H9 (cell line): ENCODE measurements at regions not wholly inside any gene's neighbourhood (a gene's known extent, or its start where the extent isn't known, plus 50 kb on each side); places are given as distances from the start of the nearest gene placed in this dataset.

ENCODE experiments used
- DNase-seq: peaks from one replicate; pipeline ENCODE4 v3.0.0-alpha.2; 2017
- H2AFZ ChIP-seq: one replicate; pipeline ENCODE4 v1.6.1; 2013; ENCODE audit warnings: mild to moderate bottlenecking, low read length, control low read depth, moderate library complexity
- H2AK5ac ChIP-seq: 2 replicates; pipeline ENCODE4 v1.6.1; 2013; ENCODE audit warnings: low read length, control low read depth, mixed read lengths; ENCODE audit not compliant: insufficient read length
- H2BK120ac ChIP-seq: one replicate; pipeline ENCODE4 v1.6.1; 2013; ENCODE audit warnings: low read depth, mild to moderate bottlenecking, low read length, control low read depth, inconsistent platforms; ENCODE audit not compliant: poor library complexity, severe bottlenecking
- H2BK12ac ChIP-seq: 2 replicates; pipeline ENCODE4 v1.6.1; 2013; ENCODE audit warnings: low read length, control low read depth, mixed read lengths, low read depth; ENCODE audit not compliant: insufficient read length
- H2BK15ac ChIP-seq: 2 replicates; pipeline ENCODE4 v1.6.1; 2013; ENCODE audit warnings: low read depth, low read length, control low read depth
- H2BK20ac ChIP-seq: one replicate; pipeline ENCODE4 v1.6.1; 2013; ENCODE audit warnings: low read depth, mild to moderate bottlenecking, low read length, control low read depth, inconsistent platforms; ENCODE audit not compliant: poor library complexity, severe bottlenecking
- H2BK5ac ChIP-seq: 2 replicates; pipeline ENCODE4 v1.6.1; 2013; ENCODE audit warnings: low read length, control low read depth, mixed read lengths; ENCODE audit not compliant: insufficient read length
- H3K14ac ChIP-seq: 2 replicates; pipeline ENCODE4 v1.6.1; 2013; ENCODE audit warnings: low read length, control low read depth; ENCODE audit not compliant: insufficient read depth
- H3K18ac ChIP-seq: 2 replicates; pipeline ENCODE4 v1.6.1; 2013; ENCODE audit warnings: low read depth, mild to moderate bottlenecking, mixed read lengths, low read length, control low read depth; ENCODE audit not compliant: insufficient read length
- H3K23ac ChIP-seq: 2 replicates; pipeline ENCODE4 v1.6.1; 2013; ENCODE audit warnings: low read length, control low read depth, mixed read lengths, low read depth; ENCODE audit not compliant: insufficient read length
- H3K23me2 ChIP-seq: 2 replicates; pipeline ENCODE4 v1.6.1; 2013; ENCODE audit warnings: low read depth, mild to moderate bottlenecking, mixed read lengths, low read length, control low read depth; ENCODE audit not compliant: insufficient read length, poor library complexity, severe bottlenecking
- H3K27ac ChIP-seq: 2 replicates; pipeline ENCODE4 v1.5.1; 2013; ENCODE audit warnings: low read length, control low read depth, mixed read lengths, low read depth; ENCODE audit not compliant: insufficient read length
- H3K27me3 ChIP-seq: 2 replicates; pipeline ENCODE4 v1.6.1; 2013; ENCODE audit warnings: low read length, control low read depth, inconsistent platforms; ENCODE audit not compliant: insufficient read depth
- H3K4ac ChIP-seq: 2 replicates; pipeline ENCODE4 v1.6.1; 2013; ENCODE audit warnings: low read depth, mild to moderate bottlenecking, control low read depth, inconsistent platforms, low read length, moderate library complexity
- H3K4me1 ChIP-seq: 2 replicates; pipeline ENCODE4 v1.6.1; 2013; ENCODE audit warnings: low read length, control low read depth, inconsistent platforms; ENCODE audit not compliant: insufficient read depth
- H3K4me2 ChIP-seq: 2 replicates; pipeline ENCODE4 v1.6.1; 2013; ENCODE audit warnings: low read length, control low read depth, mixed read lengths; ENCODE audit not compliant: insufficient read length, insufficient read depth
- H3K56ac ChIP-seq: 2 replicates; pipeline ENCODE4 v1.6.1; 2013; ENCODE audit warnings: low read depth, mild to moderate bottlenecking, mixed read lengths, low read length, control low read depth; ENCODE audit not compliant: insufficient read length
- H3K79me1 ChIP-seq: 2 replicates; pipeline ENCODE4 v1.6.1; 2013; ENCODE audit warnings: low read depth, mild to moderate bottlenecking, moderate library complexity, low read length, control low read depth, inconsistent platforms; ENCODE audit not compliant: insufficient read depth, poor library complexity, severe bottlenecking
- H3K79me2 ChIP-seq: 2 replicates; pipeline ENCODE4 v1.6.1; 2013; ENCODE audit warnings: low read length, control low read depth, inconsistent platforms; ENCODE audit not compliant: insufficient read depth
- H3K9ac ChIP-seq: 2 replicates; pipeline ENCODE4 v1.6.1; 2013; ENCODE audit warnings: low read length, control low read depth, mixed read lengths; ENCODE audit not compliant: insufficient read length; ENCODE audit errors: extremely low read depth
- H3K9me3 ChIP-seq: one replicate; pipeline ENCODE4 v1.6.1; 2013; ENCODE audit warnings: low read depth, low read length, inconsistent platforms; ENCODE audit not compliant: control insufficient read depth
- H3T11ph ChIP-seq: one replicate; pipeline ENCODE4 v1.6.1; 2013; ENCODE audit warnings: mild to moderate bottlenecking, low read length, control low read depth, inconsistent platforms
- H4K20me1 ChIP-seq: one replicate; pipeline ENCODE4 v1.6.1; 2013; ENCODE audit not compliant: control insufficient read depth, insufficient read length, insufficient read depth
- H4K5ac ChIP-seq: 2 replicates; pipeline ENCODE4 v1.6.1; 2013; ENCODE audit warnings: low read depth, mild to moderate bottlenecking, mixed read lengths, low read length, control low read depth; ENCODE audit not compliant: insufficient read length
- H4K8ac ChIP-seq: replicated peaks from 2 replicates; pipeline ENCODE4 v1.6.1; 2013; ENCODE audit warnings: low read length, control low read depth, mixed read lengths, low read depth; ENCODE audit not compliant: insufficient read length
- H4K91ac ChIP-seq: 2 replicates; pipeline ENCODE4 v1.6.1; 2013; ENCODE audit warnings: low read depth, mild to moderate bottlenecking, moderate library complexity, mixed read lengths, low read length, control low read depth; ENCODE audit not compliant: insufficient read length
- H3K27ac Mint-ChIP-seq, 3 experiments: 2 replicates in 2 of 3; 3 replicates in 1 of 3; pipeline ENCODE4 v1.8.0; 2020 to 2021; ENCODE audit warnings: mixed read lengths in 3 of 3, mild to moderate bottlenecking in 1 of 3, moderate library complexity in 1 of 3
- H3K27me3 Mint-ChIP-seq: 2 replicates; pipeline ENCODE4 v1.8.0; 2021; ENCODE audit warnings: low read depth, mild to moderate bottlenecking, moderate library complexity, mixed read lengths
- H3K36me3 Mint-ChIP-seq, 3 experiments: 2 replicates in 2 of 3; 3 replicates in 1 of 3; pipeline ENCODE4 v1.8.0; 2020 to 2021; ENCODE audit warnings: low read depth in 3 of 3, mixed read lengths in 3 of 3; ENCODE audit not compliant: insufficient read depth in 1 of 3
- H3K4me1 Mint-ChIP-seq, 2 experiments: 2 replicates each; pipeline ENCODE4 v1.8.0; 2020; ENCODE audit warnings: mixed read lengths in 2 of 2
- H3K4me3 Mint-ChIP-seq, 2 experiments: 2 replicates in 1 of 2; 3 replicates in 1 of 2; pipeline ENCODE4 v1.8.0; 2020 to 2021; ENCODE audit warnings: mild to moderate bottlenecking in 2 of 2, mixed read lengths in 2 of 2, moderate library complexity in 1 of 2
- H3K9me3 Mint-ChIP-seq, 2 experiments: 2 replicates in 1 of 2; 3 replicates in 1 of 2; pipeline ENCODE4 v1.8.0; 2020; ENCODE audit warnings: mild to moderate bottlenecking in 2 of 2, mixed read lengths in 2 of 2, moderate library complexity in 1 of 2
- WGBS: extraction: QIAGEN DNeasy Blood & Tissue Kit; methylation state at CpG from one replicate; pipeline ENCODE4 v1.1.7; 2013; ENCODE audit warnings: missing lambda C conversion rate, low lambda C conversion rate, mixed read lengths; ENCODE audit not compliant: insufficient read length; ENCODE audit errors: extremely low coverage; 5-methylcytosine and 5-hydroxymethylcytosine counted together
- TF ChIP-seq, protein P1 (sequence below): fragments of 200-600 bp; sonication (generic); conservative IDR thresholded peaks from 3 replicates; pipeline ENCODE4 v1.8.0; 2021; ENCODE audit warnings: antibody characterized with exemption, mild to moderate bottlenecking

DNA sequence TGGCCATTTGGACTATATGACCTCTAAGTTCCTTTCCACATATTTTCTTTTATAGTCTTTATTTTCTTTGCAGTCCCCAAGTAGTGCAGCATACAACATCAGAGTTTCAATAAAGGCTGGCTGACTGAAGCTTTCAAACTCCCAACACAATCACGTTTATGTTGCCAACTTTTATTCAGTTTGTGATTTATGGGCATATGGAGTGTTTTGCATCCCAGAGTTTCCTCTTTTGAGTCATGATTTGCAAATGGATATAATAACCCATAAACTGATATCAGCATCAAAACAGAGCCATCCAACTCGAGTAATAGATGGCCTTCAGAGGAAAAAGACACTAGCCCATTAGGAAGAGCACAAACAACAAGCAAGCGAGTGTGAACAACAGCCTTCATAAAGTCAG lies 414.0 kb downstream of the ELAVL2 start:
- Histone ChIP-seq H2AFZ (no peak overlapping the region), H4K20me1 (no peaks in the 10 kb centered on the region), H3K14ac (no peak overlapping the region), H2BK120ac (no peak overlapping the region), H2BK12ac (no peak overlapping the region), H3K4ac (no peak overlapping the region), H4K5ac (no peak overlapping the region), H2BK20ac (no peak overlapping the region), H3K4me1 (no peaks in the 10 kb centered on the region), H3K9me3 (no peaks in the 10 kb centered on the region), H2BK15ac (no peak overlapping the region), H2BK5ac (no peak overlapping the region), H3K23ac (no peak overlapping the region), H4K8ac (no peak overlapping the region), H3K4me2 (no peak overlapping the region), H3K27ac (no peak overlapping the region), H3K23me2 (no peaks in the 10 kb centered on the region), H3K79me2 (no peaks in the 10 kb centered on the region), H3K9ac (no peak overlapping the region), H3K56ac (no peak overlapping the region), H3K27me3 (no peaks in the 10 kb centered on the region), H3K18ac (no peak overlapping the region), H4K91ac (no peak overlapping the region), H3T11ph (no peak overlapping the region), H3K79me1 (no peaks in the 10 kb centered on the region), H2AK5ac (no peak overlapping the region)
- no peaks in the 10 kb centered on the region for H3K36me3 Mint-ChIP-seq
- no peak overlapping the region for H3K27ac Mint-ChIP-seq
- no peak for DNase-seq
- WGBS, result no CpG with 5 or more reads among the region's 3 CpGs
- no peaks in the 10 kb centered on the region for H3K4me1 Mint-ChIP-seq
- H3K4me3 Mint-ChIP-seq, result no peak overlapping the region
- H3K27me3 Mint-ChIP-seq, result no peaks in the 10 kb centered on the region
- TF ChIP-seq, protein P1, sequence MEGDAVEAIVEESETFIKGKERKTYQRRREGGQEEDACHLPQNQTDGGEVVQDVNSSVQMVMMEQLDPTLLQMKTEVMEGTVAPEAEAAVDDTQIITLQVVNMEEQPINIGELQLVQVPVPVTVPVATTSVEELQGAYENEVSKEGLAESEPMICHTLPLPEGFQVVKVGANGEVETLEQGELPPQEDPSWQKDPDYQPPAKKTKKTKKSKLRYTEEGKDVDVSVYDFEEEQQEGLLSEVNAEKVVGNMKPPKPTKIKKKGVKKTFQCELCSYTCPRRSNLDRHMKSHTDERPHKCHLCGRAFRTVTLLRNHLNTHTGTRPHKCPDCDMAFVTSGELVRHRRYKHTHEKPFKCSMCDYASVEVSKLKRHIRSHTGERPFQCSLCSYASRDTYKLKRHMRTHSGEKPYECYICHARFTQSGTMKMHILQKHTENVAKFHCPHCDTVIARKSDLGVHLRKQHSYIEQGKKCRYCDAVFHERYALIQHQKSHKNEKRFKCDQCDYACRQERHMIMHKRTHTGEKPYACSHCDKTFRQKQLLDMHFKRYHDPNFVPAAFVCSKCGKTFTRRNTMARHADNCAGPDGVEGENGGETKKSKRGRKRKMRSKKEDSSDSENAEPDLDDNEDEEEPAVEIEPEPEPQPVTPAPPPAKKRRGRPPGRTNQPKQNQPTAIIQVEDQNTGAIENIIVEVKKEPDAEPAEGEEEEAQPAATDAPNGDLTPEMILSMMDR, result no peak
- no peaks in the 10 kb centered on the region for H3K9me3 Mint-ChIP-seq
